Motor neuron (in vitro differentiated cells): ENCODE measurements at regions not wholly inside any gene's neighbourhood (a gene's known extent, or its start where the extent isn't known, plus 50 kb on each side); places are given as distances from the start of the nearest gene placed in this dataset.

ENCODE experiments used
- ATAC-seq, 8 experiments: fragments of 200-7000 bp; cut with Tn5 transposase; replicated peaks in 6 of 8; 2 replicates each; pipeline ENCODE4 v1.8.0; 2021; ENCODE audit warnings: mild to moderate bottlenecking in 8 of 8, moderate library complexity in 8 of 8
- H3K27ac ChIP-seq, 2 donors: fragments of 250-450 bp; sonication (Bioruptor Pico); 2 replicates each; pipeline ENCODE4 v1.9.0; 2021; ENCODE audit warnings: antibody characterized with exemption in 2 of 2, mild to moderate bottlenecking in 2 of 2, moderate library complexity in 1 of 2
- H3K4me1 ChIP-seq, 2 donors: fragments of 250-450 bp; sonication (Bioruptor Pico); replicated peaks in 1 of 2; 2 replicates each; pipeline ENCODE4 v1.6.1; 2021; ENCODE audit warnings: antibody characterized with exemption in 2 of 2, mild to moderate bottlenecking in 2 of 2, moderate library complexity in 1 of 2
- H3K4me3 ChIP-seq, 5 donors: fragments of 250-450 bp; sonication (Bioruptor Pico); 2 replicates each; pipeline ENCODE4 v1.9.0; 2021; ENCODE audit warnings: antibody characterized with exemption in 5 of 5, mild to moderate bottlenecking in 5 of 5, moderate library complexity in 4 of 5
- WGBS, 10 experiments: fragments of 450-650 bp; shearing (Covaris generic); methylation state at CpG; one replicate each; pipeline ENCODE4 v1.0.0; 2022; 5-methylcytosine and 5-hydroxymethylcytosine counted together
- in situ Hi-C, 9 experiments: fragments of 400-800 bp; cut with MboI; loops; one replicate each; pipeline ENCODE4 v1.15.0; 2021; ENCODE audit warnings: low sequenced_read_pairs in 9 of 9, low pct_unique_long_range_greater_than_20kb in 2 of 9; ENCODE audit not compliant: unreplicated experiment in 9 of 9

DNA sequence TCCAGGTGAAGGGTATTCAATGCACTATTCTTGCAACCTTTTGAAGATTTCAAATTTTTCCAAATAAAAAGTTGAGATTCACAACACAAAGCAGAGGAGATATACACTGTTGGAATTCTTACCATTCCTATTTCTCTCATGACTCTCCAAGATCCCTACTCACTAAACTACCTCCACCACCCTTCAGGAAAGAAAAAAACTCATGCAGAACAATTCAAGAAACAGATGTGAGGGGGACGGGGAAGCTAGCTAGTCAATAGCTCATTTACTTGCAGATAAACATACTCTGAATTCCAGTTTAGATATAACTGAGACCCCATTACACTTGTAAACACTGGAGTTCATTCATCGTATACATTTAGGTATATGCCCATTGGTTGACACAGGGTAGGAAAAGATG lies 90.0 kb upstream of the SERP2 start:
- no peak for ATAC-seq
- no peak overlapping the region for H3K27ac ChIP-seq
- 8 to 80% (median 59%) methylated on average over 1 to 2 of the region's 2 CpGs; no CpG with 5 or more reads in 2 of the 10 experiments for WGBS, 10 experiments
- in situ Hi-C loops = no loop called here
- no peaks in the 10 kb centered on the region for H3K4me1 ChIP-seq
- no peak overlapping the region for H3K4me3 ChIP-seq

DNA sequence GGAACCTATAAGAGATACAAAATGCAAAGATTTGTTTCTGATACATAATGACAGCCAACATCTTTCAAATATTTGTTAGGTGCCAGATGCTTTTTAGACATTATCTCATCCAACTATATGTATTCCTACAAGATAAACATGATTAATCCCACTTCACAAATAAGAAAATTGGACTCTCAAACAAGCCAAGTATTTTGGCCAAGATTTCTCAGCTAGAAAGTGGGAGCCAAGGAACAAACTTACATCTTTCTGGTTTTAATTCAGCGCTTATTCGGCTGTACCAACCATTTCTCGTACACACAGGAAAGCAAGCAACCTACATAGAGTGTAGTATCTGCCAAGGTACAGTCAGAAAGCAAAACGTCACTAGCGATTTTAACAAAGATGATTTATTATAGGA lies 85.7 kb upstream of the SERP2 start:
- no peak overlapping the region for H3K4me3 ChIP-seq
- no peak for ATAC-seq
- in situ Hi-C loops = no loop called here
- WGBS, 10 experiments = 13 to 98% (median 87%) methylated on average over 2 to 5 of the region's 5 CpGs
- H3K27ac ChIP-seq = no peak overlapping the region
- H3K4me1 ChIP-seq = peaks cover 5 to 11% of the 10 kb centered on the region in 2 donors

DNA sequence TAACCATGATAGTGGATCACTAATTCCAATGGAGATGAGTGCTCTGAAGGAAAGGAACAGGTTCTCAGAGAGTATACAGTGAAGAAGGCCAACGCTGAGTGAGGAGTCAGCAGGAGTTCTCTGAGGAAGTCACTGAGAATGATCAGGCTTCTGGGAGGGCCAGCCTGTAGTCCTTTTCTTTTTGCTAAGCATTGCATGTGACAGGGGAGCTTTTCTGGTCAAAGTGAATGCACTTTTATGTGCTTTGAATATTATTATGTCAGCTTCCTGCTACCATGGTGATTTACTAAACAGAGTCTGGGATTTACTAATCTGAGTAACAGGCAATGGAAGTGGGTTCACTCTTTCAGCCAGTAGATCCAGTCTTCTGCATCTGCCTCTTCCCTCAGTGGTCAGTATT lies 81.1 kb upstream of the SERP2 start:
- H3K27ac ChIP-seq = peak overlapping the region in 1 of 2 donors; percentile 28
- H3K4me3 ChIP-seq = no peak overlapping the region
- H3K4me1 ChIP-seq = peaks cover 5 to 14% of the 10 kb centered on the region in 2 donors
- in situ Hi-C loops = no loop called here
- 0 to 73% (median 50%) methylated on average over 1 of the region's 1 CpG; no CpG with 5 or more reads in 5 of the 10 experiments for WGBS, 10 experiments
- ATAC-seq = peak; percentile 76 to 92 (median 88)

DNA sequence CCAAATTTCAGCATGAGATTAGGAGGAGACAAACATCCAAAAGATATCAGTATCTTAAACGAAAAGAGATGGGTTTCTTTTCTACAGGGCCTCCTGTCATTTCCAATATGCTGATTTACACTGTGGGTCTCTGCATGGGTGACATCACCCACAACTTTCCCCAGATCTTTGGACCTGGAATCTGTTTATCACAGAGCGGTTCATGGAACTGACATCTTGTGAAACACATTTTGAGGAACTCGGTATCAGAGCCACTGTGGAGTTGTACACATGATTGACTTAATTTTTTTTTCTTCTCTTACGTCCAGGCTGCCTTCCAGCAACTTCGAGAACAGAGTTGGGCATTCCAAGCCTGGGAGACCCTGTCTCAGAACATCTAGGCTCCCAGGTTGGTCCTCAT lies 80.2 kb upstream of the SERP2 start:
- Histone ChIP-seq H3K4me1 (peaks cover 5 to 14% of the 10 kb centered on the region in 2 donors), H3K4me3 (no peak overlapping the region), H3K27ac (no peak overlapping the region)
- in situ Hi-C loops = no loop called here
- no peak for ATAC-seq
- 30 to 100% (median 83%) methylated on average over 1 to 4 of the region's 5 CpGs for whole genome bisulfite sequencing, 10 experiments

DNA sequence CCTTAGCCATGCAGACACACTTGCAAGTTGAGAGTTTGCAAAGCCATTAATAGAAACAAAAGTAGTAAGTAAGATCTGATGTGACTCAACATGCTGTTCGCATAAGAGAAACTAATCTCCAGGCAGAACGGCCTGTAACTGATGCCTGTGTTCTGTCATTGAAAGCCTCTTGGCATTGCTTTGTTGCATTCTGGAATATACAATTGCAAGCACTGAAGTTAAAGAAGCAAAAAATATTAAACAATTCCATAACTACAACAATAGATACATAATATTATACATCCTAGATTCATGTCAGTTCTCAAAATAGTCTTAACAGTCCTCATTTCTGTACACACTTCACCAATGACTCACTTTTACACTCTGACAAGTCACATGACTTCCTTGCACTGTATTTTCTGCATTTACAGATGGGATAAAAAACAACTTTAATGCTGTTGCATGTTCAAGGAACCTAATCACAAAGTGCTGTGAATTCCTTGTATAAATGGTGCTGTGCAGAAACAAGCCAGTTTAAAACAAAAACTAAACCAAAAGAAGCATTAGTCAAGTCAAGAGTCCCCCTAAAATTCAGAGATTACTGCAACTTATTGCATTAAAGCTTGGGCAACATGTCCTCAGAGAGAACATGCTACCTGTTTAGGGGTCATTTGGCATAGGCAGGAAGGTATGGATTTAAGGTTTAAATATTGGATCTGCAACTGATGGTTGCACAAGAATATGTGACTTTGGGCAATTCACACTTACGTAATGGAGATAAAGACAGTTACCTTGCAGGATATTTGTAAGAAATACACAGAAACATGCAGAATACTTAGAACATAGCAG lies 79.5 kb upstream of the SERP2 start:
- 40 to 100% (median 81%) methylated on average over 1 to 3 of the region's 3 CpGs for WGBS, 10 experiments
- H3K27ac ChIP-seq = no peak overlapping the region
- no peak overlapping the region for H3K4me3 ChIP-seq
- H3K4me1 ChIP-seq = peaks cover 5 to 14% of the 10 kb centered on the region in 2 donors
- ATAC-seq = peak in 4 of 8 experiments; percentile 30 to 76 (median 52)
- in situ Hi-C loops = no loop called here

DNA sequence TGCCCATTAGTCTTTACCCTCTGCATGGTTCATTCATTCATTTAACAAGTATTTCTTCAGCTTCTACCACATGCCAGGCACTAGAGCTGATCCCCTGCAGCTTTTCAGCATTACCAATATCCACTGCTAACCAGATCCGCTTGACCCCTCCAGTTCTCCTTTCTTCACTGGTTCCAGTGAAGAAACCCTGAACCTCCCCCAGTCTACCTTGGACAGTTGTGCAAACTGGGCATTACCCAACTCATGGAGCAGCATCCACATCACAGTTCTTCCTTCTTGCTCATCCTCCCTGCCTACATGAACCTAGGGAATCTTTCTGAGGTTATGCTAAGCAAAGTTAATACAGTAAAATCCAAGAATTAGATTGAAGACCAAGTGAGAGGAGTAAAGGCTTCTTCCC lies 78.7 kb upstream of the SERP2 start:
- in situ Hi-C loops = no loop called here
- ATAC-seq = no peak
- Histone ChIP-seq H3K4me3 (no peak overlapping the region), H3K4me1 (peaks cover 5 to 14% of the 10 kb centered on the region in 2 donors), H3K27ac (no peak overlapping the region)
- 86 to 100% (median 100%) methylated on average over 1 of the region's 1 CpG; no CpG with 5 or more reads in 4 of the 10 experiments for WGBS, 10 experiments

DNA sequence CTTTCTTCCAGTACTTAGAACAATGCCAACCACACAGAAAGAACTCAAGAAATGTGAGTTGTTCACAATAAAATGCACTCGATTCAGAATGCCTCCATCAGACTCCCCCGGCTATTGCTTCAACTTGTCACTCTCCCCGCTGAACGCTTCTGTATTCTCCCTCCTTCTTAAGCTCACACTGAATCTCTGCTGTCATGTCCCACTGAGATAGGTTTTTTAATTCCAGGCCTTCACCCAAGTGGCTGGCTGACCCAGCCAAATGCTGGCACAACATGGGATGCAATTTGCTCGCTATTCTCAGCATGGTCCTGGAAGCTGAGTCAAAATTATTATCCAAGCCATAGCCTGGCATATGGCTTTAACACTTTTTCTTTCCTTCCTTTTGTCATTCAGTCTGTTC lies 76.8 kb upstream of the SERP2 start:
- no peak for ATAC-seq
- peaks cover 4 to 17% of the 10 kb centered on the region in 2 donors for H3K4me1 ChIP-seq
- WGBS, 10 experiments = 40 to 100% (median 90%) methylated on average over 1 to 5 of the region's 5 CpGs; no CpG with 5 or more reads in 3 of the 10 experiments
- H3K4me3 ChIP-seq = no peak overlapping the region
- H3K27ac ChIP-seq = no peak overlapping the region
- in situ Hi-C loops = no loop called here

DNA sequence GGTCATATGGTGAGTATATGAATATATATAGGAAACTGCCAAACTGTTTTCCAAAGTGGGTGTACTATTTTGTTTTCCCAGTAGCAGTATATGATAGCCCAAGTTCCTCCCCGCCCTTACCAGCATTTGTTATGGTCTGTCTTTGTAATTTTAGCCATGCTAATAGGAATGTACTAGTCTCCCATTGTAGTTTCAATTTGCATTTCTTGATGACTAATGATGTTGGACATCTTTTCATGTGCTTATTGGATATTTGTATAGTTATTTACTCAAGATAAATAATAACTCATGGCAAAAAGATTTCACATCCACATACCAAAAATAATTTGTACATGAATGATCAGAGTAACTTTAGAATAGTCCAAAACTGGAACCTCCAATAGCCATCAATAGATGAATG lies 75.3 kb upstream of the SERP2 start:
- 38 to 100% (median 53%) methylated on average over 1 of the region's 1 CpG; no CpG with 5 or more reads in 4 of the 10 experiments for WGBS, 10 experiments
- Histone ChIP-seq H3K4me3 (no peak overlapping the region), H3K4me1 (peaks cover 0 to 9% of the 10 kb centered on the region in 2 donors), H3K27ac (no peak overlapping the region)
- in situ Hi-C loops = no loop called here
- ATAC-seq = peak in 2 of 8 experiments; percentile 36 to 40

DNA sequence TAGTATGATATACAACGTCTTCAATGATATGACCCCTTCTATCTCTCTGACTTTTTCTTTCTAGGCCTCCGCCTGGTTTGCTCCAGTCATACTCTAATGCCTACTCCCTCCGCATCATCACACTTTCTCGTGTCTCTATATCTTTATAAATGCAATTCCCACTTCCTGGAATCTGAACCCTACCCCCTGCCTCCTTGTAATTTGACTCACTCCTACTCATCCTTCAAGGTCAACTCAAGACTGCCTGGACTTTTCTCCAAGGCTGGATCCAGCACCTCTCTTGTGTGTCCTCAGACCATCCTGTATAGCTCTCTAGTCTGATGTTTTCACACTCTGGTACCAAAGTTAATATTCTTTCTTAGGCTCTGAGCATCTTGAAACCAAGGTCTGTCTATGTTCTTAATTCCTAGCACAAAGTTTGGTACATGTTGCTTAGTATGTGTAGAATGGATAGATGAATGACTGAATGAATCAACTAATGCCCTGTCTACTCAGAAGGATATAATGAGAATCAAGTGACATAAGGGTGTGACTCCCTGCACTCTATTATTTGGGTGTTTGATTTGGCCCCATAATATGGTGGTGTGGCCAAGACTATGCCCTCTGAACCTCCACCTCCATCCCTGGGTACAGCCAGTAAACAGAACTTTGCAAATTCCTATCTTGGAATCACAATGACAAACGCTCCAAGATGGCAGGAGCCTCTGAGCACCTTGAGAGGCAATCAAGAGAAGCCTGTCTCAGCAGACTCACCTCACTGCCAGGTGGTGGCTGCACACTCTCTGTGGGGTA lies 74.3 kb upstream of the SERP2 start:
- no peak for ATAC-seq
- H3K4me3 ChIP-seq = no peak overlapping the region
- WGBS, 10 experiments = 56 to 96% (median 84%) methylated on average over 2 to 5 of the region's 5 CpGs
- H3K27ac ChIP-seq = no peak overlapping the region
- in situ Hi-C loops = no loop called here
- H3K4me1 ChIP-seq = peaks cover 4 to 19% of the 10 kb centered on the region in 2 donors

DNA sequence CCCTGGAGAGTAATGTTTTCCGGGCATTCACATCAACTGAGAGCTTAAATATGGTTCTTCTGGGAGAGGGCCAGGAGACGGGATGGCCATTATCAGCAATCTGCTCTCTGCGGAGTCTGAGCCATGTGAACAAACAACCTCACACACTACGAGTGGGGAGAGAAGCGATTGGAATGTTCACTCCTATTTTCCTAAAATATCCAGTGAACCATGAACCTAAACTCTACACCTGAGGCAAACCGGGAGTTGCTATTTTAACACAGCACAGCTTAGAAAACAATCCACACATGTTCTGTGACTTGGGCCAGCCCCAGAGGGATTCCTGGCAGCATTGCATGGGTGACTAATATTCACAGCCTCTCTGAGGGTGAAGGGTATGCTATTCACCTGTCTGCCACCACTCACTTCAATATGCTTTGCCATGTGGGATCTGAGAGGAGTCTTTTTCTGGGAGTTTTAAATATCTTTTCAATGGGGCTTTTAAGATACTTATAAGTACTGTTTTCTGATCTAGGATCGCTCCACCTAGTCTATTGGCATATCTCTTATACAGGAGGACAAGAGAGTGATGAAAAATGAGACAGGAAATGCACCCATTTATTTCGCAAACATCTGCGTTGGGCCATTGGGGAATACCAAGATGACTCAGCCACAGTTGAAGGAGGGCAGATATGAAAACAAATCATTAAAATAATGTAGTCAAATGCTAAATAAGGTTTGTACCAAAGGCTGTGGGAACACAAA lies 72.6 kb upstream of the SERP2 start:
- H3K27ac ChIP-seq = no peak overlapping the region
- WGBS, 10 experiments = 13 to 100% (median 73%) methylated on average over 1 to 8 of the region's 9 CpGs
- peaks cover 22 to 35% of the 10 kb centered on the region in 2 donors for H3K4me1 ChIP-seq
- H3K4me3 ChIP-seq = no peak overlapping the region
- in situ Hi-C loops = no loop called here
- peak in 3 of 8 experiments; percentile 75 to 79 (median 77) for ATAC-seq

DNA sequence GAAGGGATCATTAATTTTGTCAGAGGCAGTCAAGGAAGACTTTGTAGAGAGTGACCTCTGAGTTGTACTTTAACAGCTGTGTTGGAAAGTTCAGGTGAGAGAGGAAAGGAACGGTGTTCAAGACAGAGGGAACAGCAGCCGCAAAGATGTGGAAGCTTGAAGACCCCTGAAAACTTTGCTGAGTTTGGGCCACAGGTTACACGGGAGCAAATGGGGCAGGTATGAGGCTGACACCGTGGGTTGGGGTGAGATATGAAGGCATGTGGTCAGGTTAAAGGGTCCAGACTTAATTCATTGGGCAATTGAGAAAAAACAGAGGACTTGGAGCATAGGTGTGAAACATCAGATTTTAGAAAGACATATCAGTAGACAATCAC lies 72.0 kb upstream of the SERP2 start:
- peaks cover 27 to 38% of the 10 kb centered on the region in 2 donors for H3K4me1 ChIP-seq
- H3K4me3 ChIP-seq = no peak overlapping the region
- no peak for ATAC-seq
- H3K27ac ChIP-seq = no peak overlapping the region
- in situ Hi-C loops = no loop called here
- WGBS, 10 experiments = 58 to 100% (median 83%) methylated on average over 1 to 4 of the region's 4 CpGs

DNA sequence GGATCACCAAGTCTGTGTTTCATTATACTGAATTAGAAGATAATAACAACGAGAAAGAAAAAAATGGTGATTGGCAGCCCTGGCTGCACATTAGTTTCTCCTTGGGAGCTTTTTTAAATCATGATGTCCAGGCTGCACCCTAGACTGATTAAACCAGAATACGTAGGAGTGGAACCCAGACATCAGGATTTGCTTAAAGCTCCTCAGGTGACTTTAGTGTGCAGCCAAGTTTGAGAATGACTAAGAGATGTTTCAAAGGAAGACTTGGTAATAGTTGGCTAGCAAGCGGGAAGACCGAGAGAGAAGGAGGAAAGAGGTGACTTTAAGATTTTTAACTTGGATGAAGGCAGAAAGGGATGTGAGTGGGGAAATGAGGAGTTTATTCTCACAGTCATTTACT lies 71.4 kb upstream of the SERP2 start:
- ATAC-seq = no peak
- no peak overlapping the region for H3K4me3 ChIP-seq
- peaks cover 31 to 41% of the 10 kb centered on the region in 2 donors for H3K4me1 ChIP-seq
- H3K27ac ChIP-seq = no peak overlapping the region
- in situ Hi-C loops = no loop called here
- 73 to 100% (median 97%) methylated on average over 1 to 4 of the region's 4 CpGs; no CpG with 5 or more reads in 1 of the 10 experiments for WGBS, 10 experiments
